Liver (tissue), 8 donors: ENCODE measurements at regions not wholly inside any gene's neighbourhood (a gene's known extent, or its start where the extent isn't known, plus 50 kb on each side); places are given as distances from the start of the nearest gene placed in this dataset.

Experiments used
- DNase-seq: peaks from one replicate; pipeline ENCODE4 v3.0.0-alpha.2; 2017; ENCODE audit warnings: low spot score
- H3K27ac ChIP-seq, 2 donors: one replicate each; pipeline ENCODE4 v1.7.0; 2013; ENCODE audit warnings: inconsistent platforms in 2 of 2, low read length in 2 of 2, control low read depth in 1 of 2, low read depth in 1 of 2, mild to moderate bottlenecking in 1 of 2
- H3K27me3 ChIP-seq, 4 donors: one replicate each; pipeline versions ENCODE4 v1.6.1 to v1.7.0; 2013; ENCODE audit warnings: low read length in 3 of 4, inconsistent platforms in 1 of 4, mild to moderate bottlenecking in 1 of 4, moderate library complexity in 1 of 4; ENCODE audit not compliant: control insufficient read depth in 4 of 4, insufficient read depth in 4 of 4
- H3K36me3 ChIP-seq, 4 donors: one replicate each; pipeline versions ENCODE4 v1.6.1 to v1.7.0; 2013; ENCODE audit warnings: low read length in 3 of 4, mild to moderate bottlenecking in 3 of 4, low read depth in 1 of 4, moderate library complexity in 1 of 4; ENCODE audit not compliant: control insufficient read depth in 4 of 4, insufficient read depth in 3 of 4
- H3K4me1 ChIP-seq, 4 donors: one replicate each; pipeline versions ENCODE4 v1.6.1 to v1.7.0; 2013; ENCODE audit warnings: low read length in 3 of 4, mild to moderate bottlenecking in 3 of 4, moderate library complexity in 1 of 4; ENCODE audit not compliant: control insufficient read depth in 4 of 4, insufficient read depth in 4 of 4
- H3K4me3 ChIP-seq, 3 donors: one replicate each; pipeline versions ENCODE4 v1.6.1 to v1.7.0; 2013; ENCODE audit warnings: low read length in 3 of 3, control low read depth in 1 of 3, low read depth in 1 of 3, mild to moderate bottlenecking in 1 of 3
- H3K9ac ChIP-seq, 2 donors: one replicate each; pipeline ENCODE4 v1.7.0; 2013; ENCODE audit warnings: low read length in 2 of 2, mild to moderate bottlenecking in 2 of 2, moderate library complexity in 2 of 2, control low read depth in 1 of 2, low read depth in 1 of 2
- H3K9me3 ChIP-seq, 4 donors: one replicate each; pipeline versions ENCODE4 v1.6.1 to v1.7.0; 2013; ENCODE audit warnings: low read length in 3 of 4; ENCODE audit not compliant: control insufficient read depth in 4 of 4
- ATF3 ChIP-seq: IDR thresholded peaks from 2 replicates; pipeline ENCODE4 v1.6.1; 2016; ENCODE audit warnings: antibody characterized with exemption
- CTCF ChIP-seq: fragments of 150-350 bp; IDR thresholded peaks from 2 replicates; pipeline ENCODE4 v1.5.1; 2017; ENCODE audit warnings: improper control_type of control experiment, low read depth, low read length; ENCODE audit not compliant: missing input control
- EGR1 ChIP-seq, 2 donors: IDR thresholded peaks; 2 replicates each; pipeline ENCODE4 v1.6.1; 2016 to 2018; ENCODE audit warnings: antibody characterized with exemption in 2 of 2, low read depth in 2 of 2
- FOXA1 ChIP-seq: IDR thresholded peaks from 2 replicates; pipeline ENCODE4 v1.6.1; 2016; ENCODE audit warnings: antibody characterized with exemption
- FOXA2 ChIP-seq: IDR thresholded peaks from 2 replicates; pipeline ENCODE4 v1.6.1; 2016; ENCODE audit warnings: antibody characterized with exemption
- GABPA ChIP-seq, 2 donors: IDR thresholded peaks in 1 of 2; conservative IDR thresholded peaks in 1 of 2; 2 replicates each; pipeline ENCODE4 v1.6.1; 2016; ENCODE audit warnings: antibody characterized with exemption in 2 of 2, mild to moderate bottlenecking in 1 of 2, moderate library complexity in 1 of 2
- HNF4G ChIP-seq: IDR thresholded peaks from 2 replicates; pipeline ENCODE4 v1.6.1; 2016; ENCODE audit warnings: antibody characterized with exemption
- MAX ChIP-seq: IDR thresholded peaks from 2 replicates; pipeline ENCODE4 v1.6.1; 2016; ENCODE audit warnings: antibody characterized with exemption
- NR2F2 ChIP-seq: IDR thresholded peaks from 2 replicates; pipeline ENCODE4 v1.6.1; 2016; ENCODE audit warnings: antibody characterized with exemption
- REST ChIP-seq: IDR thresholded peaks from 2 replicates; pipeline ENCODE4 v1.6.1; 2016; ENCODE audit warnings: antibody characterized with exemption, mild to moderate bottlenecking
- RXRA ChIP-seq, 2 donors: IDR thresholded peaks; 2 replicates each; pipeline ENCODE4 v1.6.1; 2017 to 2018; ENCODE audit warnings: antibody characterized with exemption in 2 of 2, mild to moderate bottlenecking in 1 of 2
- SP1 ChIP-seq: IDR thresholded peaks from 2 replicates; pipeline ENCODE4 v1.6.1; 2018; ENCODE audit warnings: antibody characterized with exemption, mild to moderate bottlenecking
- YY1 ChIP-seq: IDR thresholded peaks from 2 replicates; pipeline ENCODE4 v1.6.1; 2016; ENCODE audit warnings: antibody characterized with exemption, mild to moderate bottlenecking
- ZBTB33 ChIP-seq: IDR thresholded peaks from 2 replicates; pipeline ENCODE4 v1.6.1; 2016; ENCODE audit warnings: antibody characterized with exemption
- WGBS: extraction: QIAGEN DNeasy Blood & Tissue Kit; methylation state at CpG from one replicate; pipeline ENCODE4 v1.1.7; 2013; 5-methylcytosine and 5-hydroxymethylcytosine counted together
- donor health status: healthy.
- donor health status: healthy.
- donor health status: healthy.
- donor health status: healthy.
- donor health status: healthy.

- Histone ChIP-seq H3K36me3 (no peaks in the 10 kb centered on the region), H3K9ac (no peak overlapping the region), H3K27me3 (no peaks in the 10 kb centered on the region), H3K4me1 (peaks cover 0 to 10% (median 9%) of the 10 kb centered on the region in 4 donors), H3K9me3 (no peaks in the 10 kb centered on the region), H3K4me3 (no peak overlapping the region), H3K27ac (no peak overlapping the region)
- TF ChIP-seq NR2F2: no peak
- TF ChIP-seq ZBTB33: no peak
- TF ChIP-seq CTCF: no peak
- TF ChIP-seq SP1: no peak
- TF ChIP-seq REST: no peak
- no peak for TF ChIP-seq MAX
- no peak for TF ChIP-seq YY1
- TF ChIP-seq RXRA (IDR thresholded peaks at IDR 0.05): no peak
- TF ChIP-seq HNF4G: no peak
- no peak for TF ChIP-seq ATF3
- no peak for TF ChIP-seq FOXA1
- TF ChIP-seq EGR1 (IDR thresholded peaks at IDR 0.05; ENCODE audit: low read depth in 2 of 2): no peak
- TF ChIP-seq GABPA (IDR thresholded peaks at IDR 0.05 in 1 of 2, conservative IDR thresholded peaks at IDR 0.05 in 1 of 2): no peak
- TF ChIP-seq FOXA2: no peak
- DNase-seq: no peak
Measured at GRCh38 chr10:78332657-78333056, 299.0 kb downstream of the RPS24 start.

GRCh38 chr10:78333362-78334143 is 299.9 kb downstream of the RPS24 start:
- no peak for TF ChIP-seq REST
- TF ChIP-seq HNF4G: no peak
- WGBS: 93% methylated on average over 9 of the region's 9 CpGs
- no peak overlapping the region for H3K9ac ChIP-seq
- H3K9me3 ChIP-seq: no peaks in the 10 kb centered on the region
- DNase-seq: peak; percentile 4
- no peak overlapping the region for H3K4me3 ChIP-seq
- H3K4me1 ChIP-seq: peaks cover 0 to 10% (median 9%) of the 10 kb centered on the region in 4 donors
- no peaks in the 10 kb centered on the region for H3K36me3 ChIP-seq
- no peaks in the 10 kb centered on the region for H3K27me3 ChIP-seq
- no peak overlapping the region for H3K27ac ChIP-seq
